DMS 273 treated with DMSO at 0.1 percent for 48 hours (cell line): ENCODE measurements at regions not wholly inside any gene's neighbourhood (a gene's known extent, or its start where the extent isn't known, plus 50 kb on each side); places are given as distances from the start of the nearest gene placed in this dataset.
"Not testable (repeated sequence)": the region's sequence is repeated elsewhere in the genome, so short reads cannot be mapped to it uniquely, and the experiment has no call there.

Experiments used
- DNase-seq: peaks from one replicate; lab custom pipeline; 2025; lab: John Stamatoyannopoulos, UW

GRCh38 chr4:133320576-133321170, 171.6 kb downstream of the PCDH10 start:
- peak; percentile 4 for DNase-seq

- no peak for DNase-seq
Observed at GRCh38 chr4:133316909-133317308, 167.8 kb downstream of the PCDH10 start.

GRCh38 chr4:133314991-133315390, 165.9 kb downstream of the PCDH10 start:
- DNase-seq: no peak

- DNase-seq: no peak
Observed at GRCh38 chr4:133287396-133287795, 138.3 kb downstream of the PCDH10 start.

- DNase-seq: no peak
Observed at GRCh38 chr4:133278591-133278990, 129.5 kb downstream of the PCDH10 start.

- not testable (repeated sequence) for DNase-seq
Observed at GRCh38 chr4:133277940-133278339, 128.8 kb downstream of the PCDH10 start.

GRCh38 chr4:133275246-133275645, 126.2 kb downstream of the PCDH10 start:
- no peak for DNase-seq

- no peak for DNase-seq
Observed at GRCh38 chr4:133273401-133273800, 124.3 kb downstream of the PCDH10 start.

GRCh38 chr4:133270021-133270570, 121.0 kb downstream of the PCDH10 start:
- DNase-seq: no peak

- DNase-seq: no peak
Observed at GRCh38 chr4:133268205-133268604, 119.1 kb downstream of the PCDH10 start.

GRCh38 chr4:133267506-133267905, 118.4 kb downstream of the PCDH10 start:
- not testable (repeated sequence) for DNase-seq

- not testable (repeated sequence) for DNase-seq
Observed at GRCh38 chr4:133266966-133267365, 117.9 kb downstream of the PCDH10 start.

GRCh38 chr4:133264251-133264650, 115.2 kb downstream of the PCDH10 start:
- DNase-seq: not testable (repeated sequence)

GRCh38 chr4:133263104-133263503, 114.0 kb downstream of the PCDH10 start:
- DNase-seq: no peak

GRCh38 chr4:133247861-133248260, 98.8 kb downstream of the PCDH10 start:
- no peak for DNase-seq

GRCh38 chr4:133245226-133245625, 96.1 kb downstream of the PCDH10 start:
- no peak for DNase-seq
